GM19467 (cell line): ENCODE measurements at regions not wholly inside any gene's neighbourhood (a gene's known extent, or its start where the extent isn't known, plus 50 kb on each side); places are given as distances from the start of the nearest gene placed in this dataset.

Source experiments
- ATAC-seq: cut with Tn5 transposase; IDR thresholded peaks from one replicate; pipeline ENCODE4 v1.9.1; 2021; ENCODE audit warnings: mild to moderate bottlenecking, moderate library complexity; ENCODE audit not compliant: unreplicated experiment

GRCh38 chr5:88401686-88402085, 133.0 kb upstream of the TMEM161B start:
- ATAC-seq, result no peak

- no peak for ATAC-seq
These were observed 132.6 kb upstream of the TMEM161B start for GRCh38 chr5:88401228-88401627.

GRCh38 chr5:88399561-88399960, 130.9 kb upstream of the TMEM161B start:
- ATAC-seq, result no peak

- no peak for ATAC-seq
These were observed 129.7 kb upstream of the TMEM161B start for GRCh38 chr5:88398316-88398715.

- ATAC-seq, result no peak
These were observed 128.2 kb upstream of the TMEM161B start for GRCh38 chr5:88396751-88397281.

GRCh38 chr5:88396000-88396535, 127.4 kb upstream of the TMEM161B start:
- no peak for ATAC-seq

- no peak for ATAC-seq
These were observed 126.6 kb upstream of the TMEM161B start for GRCh38 chr5:88395264-88395663.

- no peak for ATAC-seq
These were observed 126.0 kb upstream of the TMEM161B start for GRCh38 chr5:88394536-88395175.

GRCh38 chr5:88393716-88394535, 125.3 kb upstream of the TMEM161B start:
- no peak for ATAC-seq

- no peak for ATAC-seq
These were observed 124.4 kb upstream of the TMEM161B start for GRCh38 chr5:88393042-88393441.

- no peak for ATAC-seq
These were observed 123.3 kb upstream of the TMEM161B start for GRCh38 chr5:88391991-88392390.

GRCh38 chr5:88391116-88391515, 122.5 kb upstream of the TMEM161B start:
- ATAC-seq, result no peak

- no peak for ATAC-seq
These were observed 121.8 kb upstream of the TMEM161B start for GRCh38 chr5:88390481-88390880.

GRCh38 chr5:88390096-88390441, 121.4 kb upstream of the TMEM161B start:
- no peak for ATAC-seq

- no peak for ATAC-seq
These were observed 120.9 kb upstream of the TMEM161B start for GRCh38 chr5:88389338-88390095.

- no peak for ATAC-seq
These were observed 120.1 kb upstream of the TMEM161B start for GRCh38 chr5:88388476-88389337.

- no peak for ATAC-seq
These were observed 116.2 kb upstream of the TMEM161B start for GRCh38 chr5:88384886-88385285.

GRCh38 chr5:88380332-88380731, 111.7 kb upstream of the TMEM161B start:
- ATAC-seq, result no peak

GRCh38 chr5:88377705-88378656, 109.3 kb upstream of the TMEM161B start:
- ATAC-seq, result no peak
